Cardiac fibroblast (primary cell): ENCODE measurements at regions not wholly inside any gene's neighbourhood (a gene's known extent, or its start where the extent isn't known, plus 50 kb on each side); places are given as distances from the start of the nearest gene placed in this dataset.

Source experiments
- DNase-seq, 2 donors: peaks; one replicate each; pipeline versions ENCODE4 v3.0.0 to v3.0.0-alpha.2; 2010; ENCODE audit warnings: low read depth in 2 of 2
- H3K4me3 ChIP-seq, 2 donors: replicated peaks in 1 of 2; 1 replicate in 1 of 2; 2 replicates in 1 of 2; pipeline ENCODE4 v1.5.1; 2011; ENCODE audit warnings: low read depth in 2 of 2, low read length in 2 of 2, mild to moderate bottlenecking in 2 of 2, moderate library complexity in 1 of 2
- CTCF ChIP-seq: IDR thresholded peaks from one replicate; pipeline ENCODE4 v1.5.1; 2011; ENCODE audit warnings: low read depth, mild to moderate bottlenecking, low read length, inconsistent platforms

- DNase-seq: peak; percentile 18 to 45
- no peak overlapping the region for H3K4me3 ChIP-seq
- no peak for TF ChIP-seq CTCF
These were observed 335.6 kb downstream of the ZNF608 start for GRCh38 chr5:124410539-124411488.

- no peak for TF ChIP-seq CTCF
- H3K4me3 ChIP-seq: no peak overlapping the region
- peak in 1 of 2 donors; percentile 56 for DNase-seq
These were observed 337.5 kb downstream of the ZNF608 start for GRCh38 chr5:124408738-124409453.

- DNase-seq: no peak
- H3K4me3 ChIP-seq: no peak overlapping the region
- no peak for TF ChIP-seq CTCF
These were observed 341.6 kb downstream of the ZNF608 start for GRCh38 chr5:124404796-124405195.

- H3K4me3 ChIP-seq: no peak overlapping the region
- DNase-seq: no peak
- TF ChIP-seq CTCF: no peak
These were observed 343.2 kb downstream of the ZNF608 start for GRCh38 chr5:124403281-124403680.

- no peak for TF ChIP-seq CTCF
- peak; percentile 41 to 90 for DNase-seq
- H3K4me3 ChIP-seq: no peak overlapping the region
These were observed 344.3 kb downstream of the ZNF608 start for GRCh38 chr5:124402144-124402581.

- no peak for DNase-seq
- TF ChIP-seq CTCF: no peak
- no peak overlapping the region for H3K4me3 ChIP-seq
These were observed 344.8 kb downstream of the ZNF608 start for GRCh38 chr5:124401476-124402143.
